ENCODE measurements at regions not wholly inside any gene's neighbourhood (a gene's known extent, or its start where the extent isn't known, plus 50 kb on each side); places are given as distances from the start of the nearest gene placed in this dataset.

DNA sequence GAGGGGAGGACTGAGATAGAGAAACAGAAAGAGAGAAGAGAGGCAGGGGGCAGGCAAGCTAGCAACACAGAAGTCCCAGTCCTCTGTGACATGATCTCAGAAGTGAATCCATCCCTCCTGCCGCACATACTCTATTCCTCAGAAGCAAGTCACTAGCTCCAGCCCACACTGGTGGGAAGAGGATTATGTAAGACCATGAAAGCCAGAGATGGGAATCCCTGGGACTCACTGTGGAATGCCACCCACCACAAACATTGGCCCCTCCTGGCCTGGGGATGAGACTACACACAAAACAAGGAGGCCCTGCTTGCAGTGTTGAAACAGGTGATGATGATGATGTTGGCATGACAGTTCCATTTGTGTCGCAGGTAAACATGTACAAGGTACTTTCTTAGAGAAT lies 419.9 kb downstream of the IRS2 start (continued):
- no peak for TF ChIP-seq HSF1 (IDR thresholded peaks at IDR 0.05; ENCODE audit: low read depth, low read length)
- no peak for TF ChIP-seq CREB1 (IDR thresholded peaks at IDR 0.05; ENCODE audit: low read depth)
- no peak for TF ChIP-seq CHD4 (IDR thresholded peaks at IDR 0.05)
- no peak for TF ChIP-seq ZNF274 (IDR thresholded peaks at IDR 0.05; ENCODE audit: insufficient read depth, insufficient read length)
- no peak for TF ChIP-seq SRF (IDR thresholded peaks at IDR 0.05; ENCODE audit: low read depth in 2 of 2, low read length in 2 of 2)
- TF ChIP-seq RBBP5 (conservative IDR thresholded peaks at IDR 0.05), result no peak
- TF ChIP-seq STAT1 (conservative IDR thresholded peaks at IDR 0.05), result no peak
- TF ChIP-seq, protein P1, sequence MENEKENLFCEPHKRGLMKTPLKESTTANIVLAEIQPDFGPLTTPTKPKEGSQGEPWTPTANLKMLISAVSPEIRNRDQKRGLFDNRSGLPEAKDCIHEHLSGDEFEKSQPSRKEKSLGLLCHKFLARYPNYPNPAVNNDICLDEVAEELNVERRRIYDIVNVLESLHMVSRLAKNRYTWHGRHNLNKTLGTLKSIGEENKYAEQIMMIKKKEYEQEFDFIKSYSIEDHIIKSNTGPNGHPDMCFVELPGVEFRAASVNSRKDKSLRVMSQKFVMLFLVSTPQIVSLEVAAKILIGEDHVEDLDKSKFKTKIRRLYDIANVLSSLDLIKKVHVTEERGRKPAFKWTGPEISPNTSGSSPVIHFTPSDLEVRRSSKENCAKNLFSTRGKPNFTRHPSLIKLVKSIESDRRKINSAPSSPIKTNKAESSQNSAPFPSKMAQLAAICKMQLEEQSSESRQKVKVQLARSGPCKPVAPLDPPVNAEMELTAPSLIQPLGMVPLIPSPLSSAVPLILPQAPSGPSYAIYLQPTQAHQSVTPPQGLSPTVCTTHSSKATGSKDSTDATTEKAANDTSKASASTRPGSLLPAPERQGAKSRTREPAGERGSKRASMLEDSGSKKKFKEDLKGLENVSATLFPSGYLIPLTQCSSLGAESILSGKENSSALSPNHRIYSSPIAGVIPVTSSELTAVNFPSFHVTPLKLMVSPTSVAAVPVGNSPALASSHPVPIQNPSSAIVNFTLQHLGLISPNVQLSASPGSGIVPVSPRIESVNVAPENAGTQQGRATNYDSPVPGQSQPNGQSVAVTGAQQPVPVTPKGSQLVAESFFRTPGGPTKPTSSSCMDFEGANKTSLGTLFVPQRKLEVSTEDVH (IDR thresholded peaks at IDR 0.05; ENCODE audit: low read depth, partially characterized antibody), result no peak
- TF ChIP-seq NR2F1 (conservative IDR thresholded peaks at IDR 0.05), result no peak

DNA sequence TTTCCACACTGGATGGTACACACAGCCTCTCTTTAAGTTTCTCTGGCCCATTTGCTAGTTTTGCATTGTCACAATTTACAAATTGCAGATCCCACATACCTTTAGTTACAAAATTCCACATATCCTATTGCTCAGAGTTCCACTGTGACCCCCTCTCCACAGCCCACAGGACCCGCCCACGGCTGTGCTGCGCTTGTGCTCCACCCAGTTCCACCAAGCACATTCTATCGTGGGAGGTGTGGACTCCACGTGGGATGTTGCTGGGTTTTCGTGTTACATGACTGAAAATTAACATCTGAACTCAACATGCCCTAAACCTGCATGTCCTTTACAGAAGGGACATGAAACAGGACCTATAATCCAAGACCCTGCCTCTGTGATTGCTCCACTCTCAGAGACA lies 423.0 kb downstream of the IRS2 start:
- in situ Hi-C loops (cut with MboI), result no loop called here
- RAD21 ChIA-PET (ENCODE audit: unreplicated experiment), result no interaction called here
- POLR2A ChIA-PET, result no interaction called here

More for the DNA sequence above, 423.0 kb downstream of the IRS2 start:
- TF ChIP-seq ZNF274 (IDR thresholded peaks at IDR 0.05; ENCODE audit: insufficient read depth, insufficient read length) (no peak), MXI1 (IDR thresholded peaks at IDR 0.05; ENCODE audit: low read depth, low read length) (no peak), E2F4 (IDR thresholded peaks at IDR 0.05; ENCODE audit: low read depth, low read length) (no peak), ETV6 (conservative IDR thresholded peaks at IDR 0.05 in 1 of 2, IDR thresholded peaks at IDR 0.05 in 1 of 2; ENCODE audit: borderline replicate concordance in 1 of 2, low read depth in 1 of 2) (no peak), HCFC1 (IDR thresholded peaks at IDR 0.05; ENCODE audit: low read length) (no peak), BRCA1 (IDR thresholded peaks at IDR 0.05; ENCODE audit: low read depth, low read length) (no peak), IRF5 (IDR thresholded peaks at IDR 0.05; ENCODE audit: borderline replicate concordance) (no peak), WRNIP1 (IDR thresholded peaks at IDR 0.05; ENCODE audit: borderline replicate concordance, low read depth, low read length) (no peak), KDM1A (IDR thresholded peaks at IDR 0.05; ENCODE audit: borderline replicate concordance) (no peak), ZBED1 (IDR thresholded peaks at IDR 0.05; ENCODE audit: borderline replicate concordance) (no peak)
- Histone ChIP-seq H3K4me3 (no peak overlapping the region), H3K4me1 (ENCODE audit: control insufficient read depth, insufficient read depth, low read length) (no peaks in the 10 kb centered on the region), H3K79me2 (ENCODE audit: control insufficient read depth, insufficient read depth, low read length) (no peaks in the 10 kb centered on the region), H3K9ac (ENCODE audit: control insufficient read depth, insufficient read depth, low read length) (no peak overlapping the region), H3K9me3 (replicated peaks; ENCODE audit: control insufficient read depth, insufficient read depth, low read length) (no peaks in the 10 kb centered on the region), H3K27me3 (replicated peaks in 1 of 2; ENCODE audit: control insufficient read depth in 2 of 2, insufficient read depth in 2 of 2, low read length in 1 of 2) (no peaks in the 10 kb centered on the region), H3K27ac (ENCODE audit: control insufficient read depth, insufficient read depth) (no peak overlapping the region), H2AFZ (ENCODE audit: control insufficient read depth, low read depth, low read length) (no peak overlapping the region), H3K36me3 (ENCODE audit: control insufficient read depth in 2 of 2, insufficient read depth in 2 of 2, low read length in 1 of 2) (no peaks in the 10 kb centered on the region), H3K4me2 (ENCODE audit: control insufficient read depth, insufficient read depth) (no peak overlapping the region), H4K20me1 (ENCODE audit: control insufficient read depth, insufficient read depth) (no peaks in the 10 kb centered on the region)
- intact Hi-C loops (cut with micrococcal nuclease; ENCODE audit: unreplicated experiment), result no loop called here
- BruUV-seq (replicated peaks), result no TSS peak
- no peak for DNase-seq (ENCODE audit: low read depth, low spot score)
- SMC1A ChIA-PET (ENCODE audit: uncharacterized antibody, unreplicated experiment), result no interaction called here
- no peak for ATAC-seq
- whole genome bisulfite sequencing (ENCODE audit: insufficient coverage, insufficient replicate concordance, low lambda C conversion rate, missing lambda C conversion rate), result 20% methylated on average over 6 of the region's 6 CpGs
- CTCF ChIA-PET, result no interaction called here
- FAIRE-seq, result no peak

Data from GM12878 (cell line).